Neural cell (in vitro differentiated cells): ENCODE measurements at regions not wholly inside any gene's neighbourhood (a gene's known extent, or its start where the extent isn't known, plus 50 kb on each side); places are given as distances from the start of the nearest gene placed in this dataset.

Experiments
- H2AFZ ChIP-seq: fragments of 200-600, 300-800 bp; sonication (generic), shearing (Covaris generic); 2 replicates; pipeline ENCODE4 v1.6.0; 2014; ENCODE audit warnings: low read depth, mild to moderate bottlenecking, antibody characterized with exemption, low read length, moderate library complexity
- H3F3A ChIP-seq: fragments of 200-600 bp; shearing (Covaris generic); 2 replicates; pipeline ENCODE4 v1.6.1; 2016; ENCODE audit warnings: mild to moderate bottlenecking, moderate library complexity, mixed read lengths, antibody characterized with exemption, low read length; ENCODE audit not compliant: insufficient read depth, poor library complexity, severe bottlenecking
- H3K27ac ChIP-seq: fragments of 200-600, 300-800 bp; sonication (generic), shearing (Covaris generic); 2 replicates; pipeline ENCODE4 v1.5.1; 2014; ENCODE audit warnings: mild to moderate bottlenecking, low read length, moderate library complexity
- H3K27me3 ChIP-seq: fragments of 300-800, 200-600 bp; sonication (generic), shearing (Covaris generic); 2 replicates; pipeline ENCODE4 v1.6.0; 2014; ENCODE audit warnings: mild to moderate bottlenecking, low read depth, low read length, moderate library complexity; ENCODE audit not compliant: insufficient read depth
- H3K36me3 ChIP-seq: fragments of 300-800, 200-600 bp; sonication (generic), shearing (Covaris generic); 2 replicates; pipeline ENCODE4 v1.5.1; 2014; ENCODE audit warnings: mild to moderate bottlenecking, antibody characterized with exemption, low read length, moderate library complexity; ENCODE audit not compliant: insufficient read depth
- H3K4me2 ChIP-seq: fragments of 300-800, 200-600 bp; sonication (generic), shearing (Covaris generic); 2 replicates; pipeline ENCODE4 v1.6.0; 2014; ENCODE audit warnings: mild to moderate bottlenecking, low read length
- H3K4me3 ChIP-seq: fragments of 300-800, 200-600 bp; sonication (generic), shearing (Covaris generic); 2 replicates; pipeline ENCODE4 v1.5.1; 2014; ENCODE audit warnings: mild to moderate bottlenecking, low read length, moderate library complexity
- H3K79me2 ChIP-seq: fragments of 200-600 bp; shearing (Covaris generic); replicated peaks from 2 replicates; pipeline ENCODE4 v1.6.0; 2014; ENCODE audit warnings: mild to moderate bottlenecking, low read length, moderate library complexity; ENCODE audit not compliant: insufficient read depth
- H3K9ac ChIP-seq: fragments of 300-800, 200-600 bp; sonication (generic), shearing (Covaris generic); 2 replicates; pipeline ENCODE4 v1.6.1; 2016; ENCODE audit warnings: mild to moderate bottlenecking, low read length, mixed read lengths
- H3K9me2 ChIP-seq: fragments of 200-600 bp; shearing (Covaris generic); 2 replicates; pipeline ENCODE4 v1.6.1; 2016; ENCODE audit warnings: mild to moderate bottlenecking, low read length, mixed read lengths; ENCODE audit not compliant: insufficient read depth
- H3K9me3 ChIP-seq: fragments of 200-600, 300-800 bp; sonication (generic), shearing (Covaris generic); 2 replicates; pipeline ENCODE4 v1.6.1; 2016; ENCODE audit warnings: mild to moderate bottlenecking, mixed run types, low read length, moderate library complexity, mixed read lengths
- H4K20me1 ChIP-seq: fragments of 200-600 bp; shearing (Covaris generic); 2 replicates; pipeline ENCODE4 v1.6.1; 2016; ENCODE audit warnings: mild to moderate bottlenecking, mixed run types; ENCODE audit not compliant: insufficient read depth
- EP300 ChIP-seq: fragments of 450-650 bp; conservative IDR thresholded peaks from 2 replicates; pipeline ENCODE4 v1.6.1; 2014; ENCODE audit warnings: antibody characterized with exemption, mild to moderate bottlenecking, moderate library complexity; ENCODE audit not compliant: poor library complexity, severe bottlenecking
- EZH2 ChIP-seq: fragments of 200-600, 300-800 bp; shearing (Covaris generic), sonication (generic); IDR thresholded peaks from 2 replicates; pipeline ENCODE4 v1.6.1; 2014; ENCODE audit warnings: antibody characterized with exemption, low read length, borderline replicate concordance, mild to moderate bottlenecking; ENCODE audit not compliant: insufficient read depth, poor library complexity, severe bottlenecking
- MXI1 ChIP-seq: fragments of 450-650 bp; conservative IDR thresholded peaks from 2 replicates; pipeline ENCODE4 v1.6.1; 2014; ENCODE audit warnings: antibody characterized with exemption, mild to moderate bottlenecking; ENCODE audit not compliant: poor library complexity, severe bottlenecking
- POLR2AphosphoS5 ChIP-seq: IDR thresholded peaks from 2 replicates; pipeline ENCODE4 v1.6.1; 2012
- RAD21 ChIP-seq: fragments of 450-650 bp; conservative IDR thresholded peaks from 2 replicates; pipeline ENCODE4 v1.6.1; 2014; ENCODE audit warnings: antibody characterized with exemption, mild to moderate bottlenecking, moderate library complexity
- SMC3 ChIP-seq: fragments of 450-650 bp; conservative IDR thresholded peaks from 2 replicates; pipeline ENCODE4 v1.6.1; 2014; ENCODE audit warnings: antibody characterized with exemption, mild to moderate bottlenecking, moderate library complexity; ENCODE audit not compliant: poor library complexity
- TAF1 ChIP-seq: IDR thresholded peaks from 2 replicates; pipeline ENCODE4 v1.6.1; 2012; ENCODE audit warnings: low read depth
- TF ChIP-seq, protein P1 (sequence below): IDR thresholded peaks from 2 replicates; pipeline ENCODE4 v1.6.1; 2012; ENCODE audit warnings: borderline replicate concordance
- TF ChIP-seq, protein P2 (sequence below): fragments of 450-650 bp; IDR thresholded peaks from 2 replicates; pipeline ENCODE4 v1.5.1; 2014; ENCODE audit warnings: antibody characterized with exemption, mild to moderate bottlenecking, moderate library complexity; ENCODE audit not compliant: poor library complexity, severe bottlenecking

DNA sequence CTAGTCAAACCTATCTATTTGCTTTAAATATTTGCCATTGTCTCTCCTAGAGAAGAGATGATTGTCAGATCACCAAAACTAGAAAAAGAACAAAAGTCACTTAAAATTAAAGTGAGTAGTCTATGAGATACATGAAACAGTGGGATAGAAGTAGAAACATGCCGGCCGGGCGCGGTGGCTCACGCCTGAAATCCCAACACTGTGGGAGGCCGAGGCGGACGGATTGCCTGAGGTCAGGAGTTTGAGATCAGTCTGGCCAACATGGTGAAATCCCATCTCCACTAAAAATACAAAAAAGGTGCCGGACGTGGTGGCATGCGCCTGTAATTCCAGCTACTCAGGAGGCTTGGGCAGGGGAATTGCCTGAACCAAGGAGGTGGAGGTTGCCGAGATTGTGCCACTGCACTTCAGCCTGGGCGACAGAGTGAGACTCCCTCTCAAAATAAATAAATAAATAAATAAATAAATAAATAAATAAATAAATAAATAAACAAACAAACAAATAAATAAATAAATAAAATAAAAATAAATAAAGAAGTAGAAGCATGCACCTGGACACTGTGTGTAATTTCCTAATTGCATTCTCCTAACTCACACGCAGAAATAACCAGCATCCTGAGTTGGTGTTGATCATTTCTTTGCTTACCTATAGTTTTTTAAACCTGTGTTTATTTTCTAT is 299.5 kb downstream of the PDHA2 start:
- H3F3A ChIP-seq = no peaks in the 10 kb centered on the region
- no peak overlapping the region for H3K4me3 ChIP-seq
- no peak overlapping the region for H3K4me2 ChIP-seq
- H3K9me3 ChIP-seq = no peaks in the 10 kb centered on the region
- no peak overlapping the region for H3K9ac ChIP-seq
- no peaks in the 10 kb centered on the region for H3K36me3 ChIP-seq
- no peak overlapping the region for H3K27ac ChIP-seq
- H3K79me2 ChIP-seq = no peaks in the 10 kb centered on the region
- TF ChIP-seq EP300 = no peak
- no peak for TF ChIP-seq SMC3
- TF ChIP-seq RAD21 = no peak
- no peak for TF ChIP-seq EZH2
- TF ChIP-seq TAF1 = no peak
- TF ChIP-seq, protein P1, sequence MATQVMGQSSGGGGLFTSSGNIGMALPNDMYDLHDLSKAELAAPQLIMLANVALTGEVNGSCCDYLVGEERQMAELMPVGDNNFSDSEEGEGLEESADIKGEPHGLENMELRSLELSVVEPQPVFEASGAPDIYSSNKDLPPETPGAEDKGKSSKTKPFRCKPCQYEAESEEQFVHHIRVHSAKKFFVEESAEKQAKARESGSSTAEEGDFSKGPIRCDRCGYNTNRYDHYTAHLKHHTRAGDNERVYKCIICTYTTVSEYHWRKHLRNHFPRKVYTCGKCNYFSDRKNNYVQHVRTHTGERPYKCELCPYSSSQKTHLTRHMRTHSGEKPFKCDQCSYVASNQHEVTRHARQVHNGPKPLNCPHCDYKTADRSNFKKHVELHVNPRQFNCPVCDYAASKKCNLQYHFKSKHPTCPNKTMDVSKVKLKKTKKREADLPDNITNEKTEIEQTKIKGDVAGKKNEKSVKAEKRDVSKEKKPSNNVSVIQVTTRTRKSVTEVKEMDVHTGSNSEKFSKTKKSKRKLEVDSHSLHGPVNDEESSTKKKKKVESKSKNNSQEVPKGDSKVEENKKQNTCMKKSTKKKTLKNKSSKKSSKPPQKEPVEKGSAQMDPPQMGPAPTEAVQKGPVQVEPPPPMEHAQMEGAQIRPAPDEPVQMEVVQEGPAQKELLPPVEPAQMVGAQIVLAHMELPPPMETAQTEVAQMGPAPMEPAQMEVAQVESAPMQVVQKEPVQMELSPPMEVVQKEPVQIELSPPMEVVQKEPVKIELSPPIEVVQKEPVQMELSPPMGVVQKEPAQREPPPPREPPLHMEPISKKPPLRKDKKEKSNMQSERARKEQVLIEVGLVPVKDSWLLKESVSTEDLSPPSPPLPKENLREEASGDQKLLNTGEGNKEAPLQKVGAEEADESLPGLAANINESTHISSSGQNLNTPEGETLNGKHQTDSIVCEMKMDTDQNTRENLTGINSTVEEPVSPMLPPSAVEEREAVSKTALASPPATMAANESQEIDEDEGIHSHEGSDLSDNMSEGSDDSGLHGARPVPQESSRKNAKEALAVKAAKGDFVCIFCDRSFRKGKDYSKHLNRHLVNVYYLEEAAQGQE = no peak
- no peak for TF ChIP-seq MXI1
- TF ChIP-seq POLR2AphosphoS5 = no peak
- TF ChIP-seq, protein P2, sequence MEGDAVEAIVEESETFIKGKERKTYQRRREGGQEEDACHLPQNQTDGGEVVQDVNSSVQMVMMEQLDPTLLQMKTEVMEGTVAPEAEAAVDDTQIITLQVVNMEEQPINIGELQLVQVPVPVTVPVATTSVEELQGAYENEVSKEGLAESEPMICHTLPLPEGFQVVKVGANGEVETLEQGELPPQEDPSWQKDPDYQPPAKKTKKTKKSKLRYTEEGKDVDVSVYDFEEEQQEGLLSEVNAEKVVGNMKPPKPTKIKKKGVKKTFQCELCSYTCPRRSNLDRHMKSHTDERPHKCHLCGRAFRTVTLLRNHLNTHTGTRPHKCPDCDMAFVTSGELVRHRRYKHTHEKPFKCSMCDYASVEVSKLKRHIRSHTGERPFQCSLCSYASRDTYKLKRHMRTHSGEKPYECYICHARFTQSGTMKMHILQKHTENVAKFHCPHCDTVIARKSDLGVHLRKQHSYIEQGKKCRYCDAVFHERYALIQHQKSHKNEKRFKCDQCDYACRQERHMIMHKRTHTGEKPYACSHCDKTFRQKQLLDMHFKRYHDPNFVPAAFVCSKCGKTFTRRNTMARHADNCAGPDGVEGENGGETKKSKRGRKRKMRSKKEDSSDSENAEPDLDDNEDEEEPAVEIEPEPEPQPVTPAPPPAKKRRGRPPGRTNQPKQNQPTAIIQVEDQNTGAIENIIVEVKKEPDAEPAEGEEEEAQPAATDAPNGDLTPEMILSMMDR = no peak
- H3K9me2 ChIP-seq = no peaks in the 10 kb centered on the region
- H4K20me1 ChIP-seq = no peaks in the 10 kb centered on the region
- no peak overlapping the region for H2AFZ ChIP-seq
- H3K27me3 ChIP-seq = no peaks in the 10 kb centered on the region

DNA sequence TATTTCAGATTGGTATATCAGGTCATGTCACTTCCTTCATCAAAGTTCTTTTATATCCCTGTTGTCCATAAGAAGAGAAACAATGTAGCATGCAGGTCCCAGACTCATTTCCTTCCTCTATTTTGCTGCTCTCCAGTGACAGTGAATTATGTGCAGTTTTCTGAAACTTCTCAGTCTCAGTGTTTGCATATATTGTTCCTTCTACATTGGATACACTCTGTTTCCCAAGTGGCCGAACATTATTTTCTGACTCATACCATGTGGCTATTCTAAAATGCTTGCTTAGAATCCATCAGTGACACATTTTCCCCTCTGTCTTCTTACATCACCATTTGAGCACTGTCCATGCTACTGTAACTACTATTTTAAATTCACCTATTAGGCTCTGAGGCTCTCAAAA is 305.7 kb downstream of the PDHA2 start:
- no peaks in the 10 kb centered on the region for H3K79me2 ChIP-seq
- no peak overlapping the region for H3K4me2 ChIP-seq
- no peaks in the 10 kb centered on the region for H3K9me2 ChIP-seq
- H3K36me3 ChIP-seq = no peaks in the 10 kb centered on the region
- TF ChIP-seq RAD21 = no peak
- TF ChIP-seq, protein P2 = no peak
- no peaks in the 10 kb centered on the region for H4K20me1 ChIP-seq
- no peaks in the 10 kb centered on the region for H3K27me3 ChIP-seq
- H3K4me3 ChIP-seq = no peak overlapping the region
- no peak overlapping the region for H2AFZ ChIP-seq
- H3K9ac ChIP-seq = no peak overlapping the region
- no peaks in the 10 kb centered on the region for H3F3A ChIP-seq
- no peaks in the 10 kb centered on the region for H3K9me3 ChIP-seq
- H3K27ac ChIP-seq = no peak overlapping the region
